ENCODE measurements at regions not wholly inside any gene's neighbourhood (a gene's known extent, or its start where the extent isn't known, plus 50 kb on each side); places are given as distances from the start of the nearest gene placed in this dataset.
"Not testable (repeated sequence)": the region's sequence is repeated elsewhere in the genome, so short reads cannot be mapped to it uniquely, and the experiment has no call there.

DNA sequence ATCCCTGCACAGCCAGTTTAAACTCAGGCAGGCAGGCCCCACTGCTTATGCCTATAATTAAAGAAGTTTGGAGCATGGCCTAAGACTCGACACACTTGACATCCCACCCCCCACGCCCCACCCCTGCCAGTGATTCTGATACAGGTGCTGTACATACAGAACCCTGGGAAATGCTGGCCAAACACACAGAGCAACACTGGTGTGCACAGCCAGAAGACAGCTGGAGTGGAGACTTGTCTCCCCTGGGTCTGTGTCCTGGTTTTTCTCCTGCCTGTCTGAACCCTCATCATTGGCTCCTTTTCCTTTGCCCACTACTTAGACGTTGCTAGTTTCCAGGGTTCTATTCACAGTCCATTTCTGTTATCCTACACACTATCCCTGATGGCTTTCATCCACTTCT, 76.8 kb downstream of the DLEU7 start:
- DNase-seq: no peak

DNA sequence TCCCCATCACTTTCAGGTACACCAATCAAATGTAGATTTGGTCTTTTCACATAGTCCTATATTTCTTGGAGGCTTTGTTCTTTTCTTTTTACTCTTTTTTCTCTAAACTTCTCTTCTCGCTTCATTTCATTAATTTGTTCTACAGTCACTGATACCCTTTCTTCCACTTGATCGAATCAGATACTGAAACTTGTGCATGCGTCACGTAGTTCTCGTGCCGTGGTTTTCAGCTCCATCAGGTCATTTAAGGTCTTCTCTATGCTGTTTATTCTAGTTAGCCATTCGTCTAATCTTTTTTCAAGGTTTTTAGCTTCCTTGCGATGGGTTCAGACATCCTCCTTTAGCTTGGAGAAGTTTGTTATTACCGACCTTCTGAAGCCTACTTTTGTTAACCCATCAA, 70.6 kb downstream of the DLEU7 start:
- DNase-seq: not testable (repeated sequence)
